HG02763 (cell line): ENCODE measurements at regions not wholly inside any gene's neighbourhood (a gene's known extent, or its start where the extent isn't known, plus 50 kb on each side); places are given as distances from the start of the nearest gene placed in this dataset.
"Not testable (repeated sequence)": the region's sequence is repeated elsewhere in the genome, so short reads cannot be mapped to it uniquely, and the experiment has no call there.

ENCODE experiments used
- ATAC-seq: cut with Tn5 transposase; IDR thresholded peaks from one replicate; pipeline ENCODE4 v1.9.1; 2021; ENCODE audit warnings: mild to moderate bottlenecking, moderate library complexity; ENCODE audit not compliant: unreplicated experiment

- ATAC-seq: no peak
Measured at GRCh38 chr5:156169495-156169894, 157.5 kb upstream of the SGCD start.

GRCh38 chr5:156170351-156170961 is 156.5 kb upstream of the SGCD start:
- ATAC-seq: no peak

GRCh38 chr5:156174225-156174624 is 152.7 kb upstream of the SGCD start:
- no peak for ATAC-seq

- no peak for ATAC-seq
Measured at GRCh38 chr5:156178117-156178516, 148.8 kb upstream of the SGCD start.

GRCh38 chr5:156181656-156182055 is 145.3 kb upstream of the SGCD start:
- no peak for ATAC-seq

GRCh38 chr5:156182174-156182967 is 144.6 kb upstream of the SGCD start:
- no peak for ATAC-seq

- ATAC-seq: no peak
Measured at GRCh38 chr5:156186760-156187159, 140.2 kb upstream of the SGCD start.

- ATAC-seq: no peak
Measured at GRCh38 chr5:156188016-156188415, 138.9 kb upstream of the SGCD start.

GRCh38 chr5:156189628-156190027 is 137.3 kb upstream of the SGCD start:
- no peak for ATAC-seq

- ATAC-seq: no peak
Measured at GRCh38 chr5:156191547-156191946, 135.4 kb upstream of the SGCD start.

GRCh38 chr5:156197042-156197635 is 129.8 kb upstream of the SGCD start:
- ATAC-seq: no peak

- ATAC-seq: no peak
Measured at GRCh38 chr5:156199045-156199444, 127.9 kb upstream of the SGCD start.

- ATAC-seq: no peak
Measured at GRCh38 chr5:156200938-156201787, 125.8 kb upstream of the SGCD start.

GRCh38 chr5:156201788-156202403 is 125.1 kb upstream of the SGCD start:
- no peak for ATAC-seq

- no peak for ATAC-seq
Measured at GRCh38 chr5:156208271-156208670, 118.7 kb upstream of the SGCD start.

- no peak for ATAC-seq
Measured at GRCh38 chr5:156218367-156219158, 108.4 kb upstream of the SGCD start.

GRCh38 chr5:156219483-156220005 is 107.4 kb upstream of the SGCD start:
- no peak for ATAC-seq

GRCh38 chr5:156221816-156222215 is 105.1 kb upstream of the SGCD start:
- no peak for ATAC-seq

GRCh38 chr5:156223547-156223946 is 103.4 kb upstream of the SGCD start:
- ATAC-seq: no peak

GRCh38 chr5:156226485-156226884 is 100.5 kb upstream of the SGCD start:
- not testable (repeated sequence) for ATAC-seq
